ENCODE measurements at regions not wholly inside any gene's neighbourhood (a gene's known extent, or its start where the extent isn't known, plus 50 kb on each side); places are given as distances from the start of the nearest gene placed in this dataset.

- H3K4me1 ChIP-seq = no peaks in the 10 kb centered on the region
- no peak overlapping the region for H3K27ac ChIP-seq
- no peaks in the 10 kb centered on the region for H3K36me3 ChIP-seq
- peaks cover 0 to 9% (median 0%) of the 10 kb centered on the region in 3 donors for H3K27me3 ChIP-seq
- no peak overlapping the region for H3K4me3 ChIP-seq
- TF ChIP-seq POLR2AphosphoS5 (IDR thresholded peaks at IDR 0.05) (no peak), EP300 (IDR thresholded peaks at IDR 0.05) (no peak), CTCF (IDR thresholded peaks at IDR 0.05) (no peak), POLR2A (IDR thresholded peaks at IDR 0.05) (no peak)
- intact Hi-C loops (cut with DNase I; ENCODE audit: low total_unique reads) = no loop called here
- WGBS, 5 donors = 66 to 85% (median 77%) methylated on average over 4 of the region's 4 CpGs
- DNase-seq = no peak
- H3K9me3 ChIP-seq = peaks cover 0 to 11% (median 0%) of the 10 kb centered on the region in 4 donors
Observed at GRCh38 chr12:125381373-125381772, 316.1 kb downstream of the AACS start.

- no peak for DNase-seq
- Histone ChIP-seq H3K4me1 (no peaks in the 10 kb centered on the region), H3K27ac (no peak overlapping the region), H3K27me3 (no peaks in the 10 kb centered on the region), H3K4me3 (no peak overlapping the region), H3K36me3 (no peaks in the 10 kb centered on the region), H3K9me3 (peaks cover 0 to 11% (median 0%) of the 10 kb centered on the region in 4 donors)
- TF ChIP-seq POLR2A (IDR thresholded peaks at IDR 0.05) (no peak), EP300 (IDR thresholded peaks at IDR 0.05) (no peak), POLR2AphosphoS5 (IDR thresholded peaks at IDR 0.05) (no peak), CTCF (IDR thresholded peaks at IDR 0.05) (no peak)
- WGBS, 5 donors = 61 to 72% (median 68%) methylated on average over 4 of the region's 4 CpGs
- intact Hi-C loops (cut with DNase I; ENCODE audit: low total_unique reads) = no loop called here
Observed at GRCh38 chr12:125382926-125383325, 317.7 kb downstream of the AACS start.

DNA sequence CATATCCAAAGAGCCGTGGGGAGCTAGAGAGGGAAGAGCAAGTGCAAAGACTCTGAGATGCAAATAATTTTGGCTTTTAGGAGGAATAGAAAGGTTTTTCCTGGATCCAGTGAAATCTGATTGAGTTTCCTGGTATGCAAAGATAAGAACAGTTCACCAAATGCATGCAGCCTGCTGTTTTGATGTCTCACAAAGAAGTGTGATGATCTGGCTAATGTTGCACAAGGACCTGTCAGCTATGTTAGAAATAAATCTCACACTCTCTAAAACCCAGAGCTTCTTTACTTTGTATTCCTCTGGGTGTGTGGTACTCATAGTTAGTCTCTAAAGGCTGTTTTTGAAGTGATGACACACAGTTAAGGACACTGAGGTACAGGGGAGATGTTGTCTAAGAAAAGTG lies 321.4 kb downstream of the AACS start:
- Histone ChIP-seq H3K9me3 (no peaks in the 10 kb centered on the region), H3K36me3 (no peaks in the 10 kb centered on the region), H3K4me3 (no peak overlapping the region), H3K4me1 (no peaks in the 10 kb centered on the region), H3K27ac (no peak overlapping the region), H3K27me3 (no peaks in the 10 kb centered on the region)
- WGBS, 5 donors = 57 to 78% (median 59%) methylated on average over 1 of the region's 1 CpG
- no peak for DNase-seq
- TF ChIP-seq EP300 (IDR thresholded peaks at IDR 0.05) (no peak), CTCF (IDR thresholded peaks at IDR 0.05) (no peak), POLR2AphosphoS5 (IDR thresholded peaks at IDR 0.05) (no peak), POLR2A (IDR thresholded peaks at IDR 0.05) (no peak)
- intact Hi-C loops (cut with DNase I; ENCODE audit: low total_unique reads) = no loop called here

- TF ChIP-seq POLR2AphosphoS5 (IDR thresholded peaks at IDR 0.05) (no peak), POLR2A (IDR thresholded peaks at IDR 0.05) (no peak), CTCF (IDR thresholded peaks at IDR 0.05) (no peak), EP300 (IDR thresholded peaks at IDR 0.05) (no peak)
- no peak overlapping the region for H3K4me3 ChIP-seq
- intact Hi-C loops (cut with DNase I; ENCODE audit: low total_unique reads) = no loop called here
- H3K4me1 ChIP-seq = no peaks in the 10 kb centered on the region
- no peaks in the 10 kb centered on the region for H3K36me3 ChIP-seq
- H3K27me3 ChIP-seq = no peaks in the 10 kb centered on the region
- H3K9me3 ChIP-seq = no peaks in the 10 kb centered on the region
- no peak overlapping the region for H3K27ac ChIP-seq
- peak in 1 of 2 donors; percentile 12 for DNase-seq
Observed at GRCh38 chr12:125387206-125387605, 322.0 kb downstream of the AACS start.

All from stomach (tissue), 8 donors.